IMR-90 (cell line): ENCODE measurements at regions not wholly inside any gene's neighbourhood (a gene's known extent, or its start where the extent isn't known, plus 50 kb on each side); places are given as distances from the start of the nearest gene placed in this dataset.

Source experiments
- ATAC-seq: fragments of 200-7000 bp; cut with Tn5 transposase; 2 replicates; pipeline ENCODE4 v1.9.1; 2020; ENCODE audit warnings: low read depth, mild to moderate bottlenecking, moderate library complexity
- BruUV-seq: library from RNA; stranded (reverse); fragments of 400-500 nt; replicated peaks from 2 replicates; lab custom pipeline; 2021; lab: Mats Ljungman, UMichigan
- CTCF ChIA-PET: fragments of 300-600 bp; formaldehyde crosslinking; extraction: SDS; loops from one replicate; lab custom pipeline; 2021; ENCODE audit warnings: antibody characterized with exemption; lab: Yijun Ruan, JAX
- POLR2A ChIA-PET: fragments of 300-600 bp; sonication (Branson Sonifier 250); formaldehyde crosslinking; loops from one replicate; lab custom pipeline; 2022; ENCODE audit warnings: antibody characterized with exemption; ENCODE audit not compliant: unreplicated experiment; lab: Charles Lee
- DNase-seq: peaks from one replicate; pipeline ENCODE4 v3.0.0; 2013
- H2AFZ ChIP-seq: replicated peaks from 2 replicates; pipeline ENCODE3; 2013; ENCODE audit warnings: low read length, mild to moderate bottlenecking; ENCODE audit not compliant: poor library complexity
- H2AK5ac ChIP-seq: 2 replicates; pipeline ENCODE4 v1.6.1; 2013; ENCODE audit warnings: low read depth, low read length, inconsistent platforms
- H2AK9ac ChIP-seq: replicated peaks from 2 replicates; pipeline ENCODE3; 2013; ENCODE audit warnings: mild to moderate bottlenecking, low read depth, low read length, moderate library complexity; ENCODE audit not compliant: poor library complexity
- H2BK120ac ChIP-seq: 2 replicates; pipeline ENCODE4 v1.6.1; 2013; ENCODE audit warnings: low read depth, low read length, inconsistent platforms
- H2BK15ac ChIP-seq: 3 replicates; pipeline ENCODE4 v1.6.1; 2013; ENCODE audit warnings: low read depth, low read length, inconsistent platforms
- H2BK20ac ChIP-seq: 2 replicates; pipeline ENCODE4 v1.6.1; 2013; ENCODE audit warnings: low read depth, mild to moderate bottlenecking, inconsistent platforms, low read length, moderate library complexity
- H2BK5ac ChIP-seq: 2 replicates; pipeline ENCODE4 v1.6.1; 2013; ENCODE audit warnings: mild to moderate bottlenecking, low read depth, low read length, inconsistent platforms; ENCODE audit not compliant: poor library complexity, severe bottlenecking
- H3K14ac ChIP-seq: replicated peaks from 2 replicates; pipeline ENCODE4 v1.6.1; 2013; ENCODE audit warnings: low read depth, low read length, inconsistent platforms
- H3K18ac ChIP-seq: 2 replicates; pipeline ENCODE4 v1.6.1; 2013; ENCODE audit warnings: low read depth, low read length, control low read depth
- H3K23ac ChIP-seq: 2 replicates; pipeline ENCODE4 v1.6.1; 2013; ENCODE audit warnings: low read depth, low read length, inconsistent platforms
- H3K27ac ChIP-seq: 2 replicates; pipeline ENCODE4 v1.5.1; 2013; ENCODE audit warnings: mild to moderate bottlenecking, control low read depth, low read length; ENCODE audit not compliant: insufficient read depth
- H3K27me3 ChIP-seq: 2 replicates; pipeline ENCODE4 v1.6.1; 2013; ENCODE audit warnings: low read length; ENCODE audit not compliant: control insufficient read depth, insufficient read depth
- H3K36me3 ChIP-seq: 2 replicates; pipeline ENCODE4 v1.6.1; 2013; ENCODE audit warnings: low read length, mixed read lengths; ENCODE audit not compliant: control insufficient read depth, insufficient read depth
- H3K4ac ChIP-seq: 2 replicates; pipeline ENCODE4 v1.6.1; 2013; ENCODE audit warnings: low read depth, low read length, inconsistent platforms
- H3K4me1 ChIP-seq: 2 replicates; pipeline ENCODE4 v1.6.1; 2013; ENCODE audit warnings: low read length, mixed read lengths; ENCODE audit not compliant: control insufficient read depth, insufficient read depth
- H3K4me2 ChIP-seq: 2 replicates; pipeline ENCODE4 v1.6.1; 2013; ENCODE audit warnings: low read depth, mild to moderate bottlenecking, control low read depth, low read length, moderate library complexity
- H3K4me3 ChIP-seq: 2 replicates; pipeline ENCODE4 v1.5.1; 2013; ENCODE audit warnings: low read depth, mild to moderate bottlenecking, control low read depth, low read length, moderate library complexity; ENCODE audit not compliant: insufficient read depth
- H3K56ac ChIP-seq: 2 replicates; pipeline ENCODE4 v1.6.1; 2013; ENCODE audit warnings: low read length, inconsistent platforms; ENCODE audit not compliant: insufficient read depth; ENCODE audit errors: extremely low read depth
- H3K79me1 ChIP-seq, 2 experiments: 2 replicates each; pipeline ENCODE4 v1.6.1; 2013; ENCODE audit warnings: low read length in 2 of 2, inconsistent platforms in 1 of 2, low read depth in 1 of 2
- H3K9ac ChIP-seq: 2 replicates; pipeline ENCODE4 v1.6.1; 2013; ENCODE audit warnings: low read depth, low read length, control low read depth
- H3K9me1 ChIP-seq: 2 replicates; pipeline ENCODE4 v1.6.1; 2013; ENCODE audit warnings: low read length, inconsistent platforms; ENCODE audit not compliant: insufficient read depth
- H3K9me3 ChIP-seq: 2 replicates; pipeline ENCODE4 v1.6.1; 2013; ENCODE audit warnings: low read length; ENCODE audit not compliant: control insufficient read depth, insufficient read depth
- H4K20me1 ChIP-seq: 2 replicates; pipeline ENCODE4 v1.6.1; 2013; ENCODE audit warnings: low read length, inconsistent platforms; ENCODE audit not compliant: insufficient read depth
- H4K5ac ChIP-seq: 2 replicates; pipeline ENCODE4 v1.6.1; 2013; ENCODE audit warnings: mild to moderate bottlenecking, low read depth, low read length, control low read depth
- H4K8ac ChIP-seq, 2 experiments: 2 replicates each; pipeline ENCODE4 v1.6.1; 2013; ENCODE audit warnings: low read depth in 2 of 2, low read length in 2 of 2, control low read depth in 1 of 2, inconsistent platforms in 1 of 2
- H4K91ac ChIP-seq: 2 replicates; pipeline ENCODE4 v1.6.1; 2013; ENCODE audit warnings: low read depth, low read length, inconsistent platforms; ENCODE audit not compliant: insufficient read depth
- BHLHE40 ChIP-seq: fragments of 150-350 bp; IDR thresholded peaks from 2 replicates; pipeline ENCODE4 v1.6.1; 2016; ENCODE audit warnings: mild to moderate bottlenecking, low read depth, low read length
- FOS ChIP-seq: fragments of 150-350 bp; IDR thresholded peaks from 2 replicates; pipeline ENCODE4 v1.6.1; 2016; ENCODE audit warnings: low read depth, low read length
- WGBS, 2 experiments: methylation state at CpG; one replicate each; pipeline versions ENCODE4 v1.1.5 to v1.1.7; 2013; ENCODE audit warnings: missing lambda C conversion rate in 2 of 2; ENCODE audit not compliant: insufficient read length in 1 of 2; ENCODE audit errors: extremely low coverage in 2 of 2; 5-methylcytosine and 5-hydroxymethylcytosine counted together
- dilution Hi-C: fragments of 300-500 bp; cut with HindIII; formaldehyde crosslinking; loops from one replicate; pipeline ENCODE4 v1.14.3; 2018; ENCODE audit warnings: low sequenced_read_pairs; ENCODE audit not compliant: unreplicated experiment
- in situ Hi-C: fragments of 300-500 bp; cut with MboI; formaldehyde crosslinking; loops from 3 replicates; pipeline ENCODE4 v1.14.3; 2019; ENCODE audit warnings: low sequenced_read_pairs, inconsistent platforms, mixed read lengths
- intact Hi-C: fragments of 100-400 bp; cut with micrococcal nuclease; formaldehyde crosslinking; loops from 2 replicates; pipeline ENCODE4 v1.10.0; 2022

GRCh38 chr5:39730006-39730405 is 305.2 kb upstream of the DAB2 start:
- Histone ChIP-seq H3K27ac (no peak overlapping the region), H4K8ac (no peak overlapping the region), H3K4me1 (no peaks in the 10 kb centered on the region), H2AK9ac (no peak overlapping the region), H3K9ac (no peak overlapping the region), H4K5ac (no peak overlapping the region), H3K27me3 (no peaks in the 10 kb centered on the region), H3K18ac (no peak overlapping the region), H4K20me1 (no peaks in the 10 kb centered on the region), H2BK20ac (no peak overlapping the region), H2BK15ac (no peak overlapping the region), H3K36me3 (no peaks in the 10 kb centered on the region), H3K4ac (no peak overlapping the region), H2AFZ (no peak overlapping the region), H2BK120ac (no peak overlapping the region), H3K23ac (no peak overlapping the region; the same call in 1 of the 2 replicates), H3K79me1 (no peaks in the 10 kb centered on the region), H2AK5ac (no peak overlapping the region), H3K4me2 (no peak overlapping the region), H3K56ac (no peak overlapping the region), H4K91ac (no peak overlapping the region), H3K9me1 (no peaks in the 10 kb centered on the region), H3K14ac (no peak overlapping the region), H3K4me3 (no peak overlapping the region), H2BK5ac (no peak overlapping the region), H3K9me3 (no peaks in the 10 kb centered on the region)
- intact Hi-C loops (no loop called here), in situ Hi-C loops (no loop called here), dilution Hi-C loops (no loop called here)
- BruUV-seq: no TSS peak
- ChIA-PET CTCF (no interaction called here), POLR2A (no interaction called here)
- DNase-seq (no peak), ATAC-seq (no peak)
- TF ChIP-seq FOS (no peak), BHLHE40 (no peak)
- WGBS, 2 experiments: no CpG with 5 or more reads among the region's 2 CpGs
